ENCODE measurements at regions not wholly inside any gene's neighbourhood (a gene's known extent, or its start where the extent isn't known, plus 50 kb on each side); places are given as distances from the start of the nearest gene placed in this dataset.
"Not testable (repeated sequence)": the region's sequence is repeated elsewhere in the genome, so short reads cannot be mapped to it uniquely, and the experiment has no call there.

GRCh38 chr5:20784755-20785154 is 796.8 kb upstream of the CDH18 start:
- TF ChIP-seq, protein P1, sequence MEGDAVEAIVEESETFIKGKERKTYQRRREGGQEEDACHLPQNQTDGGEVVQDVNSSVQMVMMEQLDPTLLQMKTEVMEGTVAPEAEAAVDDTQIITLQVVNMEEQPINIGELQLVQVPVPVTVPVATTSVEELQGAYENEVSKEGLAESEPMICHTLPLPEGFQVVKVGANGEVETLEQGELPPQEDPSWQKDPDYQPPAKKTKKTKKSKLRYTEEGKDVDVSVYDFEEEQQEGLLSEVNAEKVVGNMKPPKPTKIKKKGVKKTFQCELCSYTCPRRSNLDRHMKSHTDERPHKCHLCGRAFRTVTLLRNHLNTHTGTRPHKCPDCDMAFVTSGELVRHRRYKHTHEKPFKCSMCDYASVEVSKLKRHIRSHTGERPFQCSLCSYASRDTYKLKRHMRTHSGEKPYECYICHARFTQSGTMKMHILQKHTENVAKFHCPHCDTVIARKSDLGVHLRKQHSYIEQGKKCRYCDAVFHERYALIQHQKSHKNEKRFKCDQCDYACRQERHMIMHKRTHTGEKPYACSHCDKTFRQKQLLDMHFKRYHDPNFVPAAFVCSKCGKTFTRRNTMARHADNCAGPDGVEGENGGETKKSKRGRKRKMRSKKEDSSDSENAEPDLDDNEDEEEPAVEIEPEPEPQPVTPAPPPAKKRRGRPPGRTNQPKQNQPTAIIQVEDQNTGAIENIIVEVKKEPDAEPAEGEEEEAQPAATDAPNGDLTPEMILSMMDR (IDR thresholded peaks at IDR 0.05), result not testable (repeated sequence)
- TF ChIP-seq EP300 (IDR thresholded peaks at IDR 0.05; ENCODE audit: low read depth); POLR2A (IDR thresholded peaks at IDR 0.05): not testable (repeated sequence)

Data from transverse colon (tissue), 3 donors.